ENCODE measurements at regions not wholly inside any gene's neighbourhood (a gene's known extent, or its start where the extent isn't known, plus 50 kb on each side); places are given as distances from the start of the nearest gene placed in this dataset.

GRCh38 chr6:113120582-113121285 is 736.4 kb upstream of the MARCKS start:
- in situ Hi-C loops (cut with HindIII; ENCODE audit: low sequenced_read_pairs) = no loop called here

GRCh38 chr6:113121571-113121970 is 735.6 kb upstream of the MARCKS start:
- in situ Hi-C loops (cut with HindIII; ENCODE audit: low sequenced_read_pairs) = no loop called here

DNA sequence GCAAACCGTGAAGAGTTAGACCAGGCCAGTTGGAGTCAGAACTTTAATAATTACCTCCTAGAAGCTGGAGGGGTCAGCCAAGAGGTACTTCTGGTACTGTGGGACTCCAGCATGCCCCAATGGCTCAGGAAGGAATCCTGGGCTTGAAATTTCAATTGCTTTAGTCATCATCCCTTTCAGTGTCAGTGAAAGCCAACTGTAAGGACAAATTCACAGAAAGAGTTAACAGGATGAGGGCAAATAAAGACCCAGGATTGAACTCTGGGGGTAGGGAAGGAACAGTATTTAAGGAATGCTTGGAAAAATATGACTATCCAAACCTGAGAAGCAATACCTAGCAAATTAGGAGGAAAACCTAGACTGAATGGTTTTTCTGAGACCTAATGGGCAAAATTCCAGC is 735.1 kb upstream of the MARCKS start:
- in situ Hi-C loops (cut with HindIII; ENCODE audit: low sequenced_read_pairs) = no loop called here

- in situ Hi-C loops (cut with HindIII; ENCODE audit: low sequenced_read_pairs) = no loop called here
These were observed 731.5 kb upstream of the MARCKS start for GRCh38 chr6:113125626-113126025.

GRCh38 chr6:113127786-113128419 is 729.2 kb upstream of the MARCKS start:
- in situ Hi-C loops (cut with HindIII; ENCODE audit: low sequenced_read_pairs) = no loop called here

GRCh38 chr6:113128661-113129060 is 728.5 kb upstream of the MARCKS start:
- in situ Hi-C loops (cut with HindIII; ENCODE audit: low sequenced_read_pairs) = no loop called here

- in situ Hi-C loops (cut with HindIII; ENCODE audit: low sequenced_read_pairs) = no loop called here
These were observed 727.2 kb upstream of the MARCKS start for GRCh38 chr6:113129991-113130390.

GRCh38 chr6:113137426-113137825 is 719.7 kb upstream of the MARCKS start:
- in situ Hi-C loops (cut with HindIII; ENCODE audit: low sequenced_read_pairs) = no loop called here

- in situ Hi-C loops (cut with HindIII; ENCODE audit: low sequenced_read_pairs) = no loop called here
These were observed 716.4 kb upstream of the MARCKS start for GRCh38 chr6:113140721-113141120.

- in situ Hi-C loops (cut with HindIII; ENCODE audit: low sequenced_read_pairs) = no loop called here
These were observed 715.2 kb upstream of the MARCKS start for GRCh38 chr6:113141901-113142300.

- in situ Hi-C loops (cut with HindIII; ENCODE audit: low sequenced_read_pairs) = no loop called here
These were observed 714.4 kb upstream of the MARCKS start for GRCh38 chr6:113142671-113143174.

GRCh38 chr6:113143206-113143605 is 713.9 kb upstream of the MARCKS start:
- in situ Hi-C loops (cut with HindIII; ENCODE audit: low sequenced_read_pairs) = no loop called here

- in situ Hi-C loops (cut with HindIII; ENCODE audit: low sequenced_read_pairs) = no loop called here
These were observed 713.0 kb upstream of the MARCKS start for GRCh38 chr6:113144117-113144516.

DNA sequence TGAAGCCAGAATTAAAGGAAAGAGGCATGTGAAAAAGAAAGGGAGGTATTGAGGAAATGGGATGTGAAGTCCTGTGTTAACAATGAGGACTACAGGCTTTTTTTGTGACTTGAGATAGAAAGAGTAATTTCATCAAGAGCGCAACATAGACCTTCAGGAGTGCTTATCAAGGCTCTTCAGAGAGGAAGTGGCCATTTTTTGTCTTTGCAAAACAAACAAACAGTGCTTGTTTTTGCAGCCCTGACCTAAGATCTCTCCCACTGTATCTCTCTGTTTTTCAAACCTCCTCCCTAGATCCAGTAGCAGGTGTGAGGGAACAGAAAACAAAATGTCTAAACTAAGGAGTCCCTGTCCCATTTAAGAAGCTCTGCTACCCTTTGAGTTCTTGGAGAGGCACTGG is 710.3 kb upstream of the MARCKS start:
- in situ Hi-C loops (cut with HindIII; ENCODE audit: low sequenced_read_pairs) = no loop called here

- in situ Hi-C loops (cut with HindIII; ENCODE audit: low sequenced_read_pairs) = no loop called here
These were observed 709.6 kb upstream of the MARCKS start for GRCh38 chr6:113147544-113147943.

GRCh38 chr6:113148566-113148965 is 708.6 kb upstream of the MARCKS start:
- in situ Hi-C loops (cut with HindIII; ENCODE audit: low sequenced_read_pairs) = no loop called here

GRCh38 chr6:113149511-113149910 is 707.6 kb upstream of the MARCKS start:
- in situ Hi-C loops (cut with HindIII; ENCODE audit: low sequenced_read_pairs) = no loop called here

- in situ Hi-C loops (cut with HindIII; ENCODE audit: low sequenced_read_pairs) = no loop called here
These were observed 696.7 kb upstream of the MARCKS start for GRCh38 chr6:113160306-113161017.

GRCh38 chr6:113161018-113161315 is 696.2 kb upstream of the MARCKS start:
- in situ Hi-C loops (cut with HindIII; ENCODE audit: low sequenced_read_pairs) = no loop called here

DNA sequence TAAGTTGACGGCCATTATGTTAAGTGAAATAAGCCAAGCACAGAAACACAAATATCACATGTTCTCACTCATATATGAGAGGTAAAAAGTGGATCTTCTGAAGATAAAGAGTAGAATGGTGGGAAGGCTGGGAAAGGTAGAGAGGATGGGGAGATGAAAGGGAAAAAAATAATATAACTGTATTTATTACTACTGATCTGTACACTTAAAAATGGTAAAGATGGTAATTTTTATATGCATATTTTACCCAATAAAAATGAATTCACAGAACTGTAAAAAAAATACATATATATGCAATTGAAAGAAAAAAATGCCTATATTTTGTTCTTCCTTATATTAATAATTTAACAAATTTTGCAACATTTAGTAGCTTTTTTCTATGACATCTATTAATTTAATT is 694.4 kb upstream of the MARCKS start:
- in situ Hi-C loops (cut with HindIII; ENCODE audit: low sequenced_read_pairs) = no loop called here

DNA sequence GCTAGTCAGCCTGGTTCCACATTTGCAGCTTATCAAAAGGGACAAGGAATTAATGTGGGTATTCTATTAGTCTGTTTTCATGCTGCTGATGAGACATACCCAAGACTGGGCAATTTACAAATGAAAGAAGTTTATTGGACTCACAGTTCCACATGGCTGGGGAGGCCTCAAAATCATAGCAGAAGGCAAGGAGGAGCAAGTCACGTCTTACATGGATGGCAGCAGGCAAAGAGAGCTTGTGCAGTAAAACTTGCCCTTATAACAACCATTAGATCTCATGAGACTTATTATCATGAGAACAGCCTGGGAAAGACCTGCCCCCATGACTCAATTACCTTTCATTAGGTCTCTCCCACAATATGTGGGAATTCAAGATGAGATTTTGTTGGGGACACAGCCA is 689.1 kb upstream of the MARCKS start:
- in situ Hi-C loops (cut with HindIII; ENCODE audit: low sequenced_read_pairs) = no loop called here

DNA sequence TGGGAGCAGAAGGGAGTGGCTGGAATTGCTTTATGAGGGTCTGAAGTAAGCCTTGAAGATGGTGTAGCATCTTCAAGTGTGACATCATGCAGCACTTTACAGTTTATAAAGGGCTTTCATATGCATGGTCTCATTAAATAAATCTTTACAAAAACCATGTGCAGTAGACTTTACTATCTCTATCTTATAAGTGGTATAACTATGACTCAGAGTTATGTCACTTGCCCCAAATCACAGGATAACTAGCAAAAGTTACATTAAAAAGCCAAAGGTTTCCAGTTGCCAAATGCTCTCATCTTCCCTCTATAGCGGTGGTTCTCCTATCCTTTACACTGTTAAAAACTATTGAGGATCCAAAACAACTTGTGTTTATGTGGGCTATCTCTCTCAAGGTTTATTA is 687.7 kb upstream of the MARCKS start:
- in situ Hi-C loops (cut with HindIII; ENCODE audit: low sequenced_read_pairs) = no loop called here
